ENCODE measurements at regions not wholly inside any gene's neighbourhood (a gene's known extent, or its start where the extent isn't known, plus 50 kb on each side); places are given as distances from the start of the nearest gene placed in this dataset.

DNA sequence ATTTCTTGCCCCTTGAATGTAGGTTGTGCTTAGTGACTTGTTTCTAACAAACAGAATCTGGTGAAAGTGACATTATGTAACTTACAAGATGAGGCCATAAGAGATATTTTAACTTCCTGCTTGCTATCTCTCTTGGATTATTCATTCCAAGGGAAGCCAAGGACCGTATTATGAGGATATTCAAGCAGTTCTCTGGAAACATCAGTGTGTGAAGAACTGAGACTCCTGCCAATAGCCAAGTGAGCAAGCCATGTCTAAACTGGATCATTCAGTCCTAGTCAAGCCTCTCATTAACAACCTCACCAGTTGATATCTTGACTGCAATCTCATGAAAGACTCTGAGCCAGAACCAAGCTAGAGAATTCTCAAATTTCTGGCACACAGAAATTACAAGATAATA, 765.1 kb upstream of the SLC8A1 start:
- Histone ChIP-seq H3K27me3 (ENCODE audit: insufficient read depth, low read length) (no peaks in the 10 kb centered on the region), H3K27ac (ENCODE audit: low read depth, low read length) (no peak overlapping the region), H3K4me3 (ENCODE audit: low read length in 2 of 2) (no peak overlapping the region), H3K36me3 (ENCODE audit: insufficient read depth, low read length) (no peaks in the 10 kb centered on the region), H3K4me1 (ENCODE audit: insufficient read depth, low read length) (no peaks in the 10 kb centered on the region), H3K9me3 (ENCODE audit: control insufficient read depth in 1 of 2, low read length in 2 of 2) (no peaks in the 10 kb centered on the region)
- peaks cover 0 to 1% of the 10 kb centered on the region in 2 donors for H3K27me3 Mint-ChIP-seq
- no peak for DNase-seq
- no peak overlapping the region for H3K4me3 Mint-ChIP-seq
- no peaks in the 10 kb centered on the region for H3K4me1 Mint-ChIP-seq
- H3K9me3 Mint-ChIP-seq: peaks cover 0 to 16% (median 8%) of the 10 kb centered on the region in 8 donors
- H3K36me3 Mint-ChIP-seq: no peaks in the 10 kb centered on the region
- no peak overlapping the region for H3K27ac Mint-ChIP-seq
- POLR2A ChIA-PET (ENCODE audit: partially characterized antibody): no interaction called here
- CTCF ChIA-PET (ENCODE audit: partially characterized antibody): interaction anchor here (0.6 kb wide), 1 partner anchor 41 kb away, joined by 4 read pairs; no protein-coding TSS in a partner anchor
- intact Hi-C loops (cut with micrococcal nuclease): no loop called here

DNA sequence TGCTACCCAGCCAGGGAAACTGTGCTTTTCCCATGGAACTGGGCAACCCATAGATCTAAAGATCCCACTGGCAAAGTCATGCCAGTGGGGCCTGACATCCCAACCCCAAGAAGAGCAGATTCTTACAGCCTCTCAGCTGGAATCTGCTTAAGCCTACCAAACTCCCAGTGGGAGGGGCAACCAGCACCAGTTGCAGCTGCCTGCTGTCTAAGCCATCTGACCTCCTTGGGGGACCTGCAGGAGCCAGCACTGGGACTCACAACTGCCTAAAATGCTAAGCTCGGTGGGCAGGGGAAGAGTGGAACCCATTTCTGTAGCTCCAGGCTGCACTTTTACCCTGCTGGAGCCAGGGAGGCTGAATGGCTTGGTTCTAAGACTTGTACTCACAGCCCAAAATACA, 770.7 kb upstream of the SLC8A1 start:
- no peak overlapping the region for H3K27ac Mint-ChIP-seq
- POLR2A ChIA-PET (ENCODE audit: partially characterized antibody): no interaction called here

DNA sequence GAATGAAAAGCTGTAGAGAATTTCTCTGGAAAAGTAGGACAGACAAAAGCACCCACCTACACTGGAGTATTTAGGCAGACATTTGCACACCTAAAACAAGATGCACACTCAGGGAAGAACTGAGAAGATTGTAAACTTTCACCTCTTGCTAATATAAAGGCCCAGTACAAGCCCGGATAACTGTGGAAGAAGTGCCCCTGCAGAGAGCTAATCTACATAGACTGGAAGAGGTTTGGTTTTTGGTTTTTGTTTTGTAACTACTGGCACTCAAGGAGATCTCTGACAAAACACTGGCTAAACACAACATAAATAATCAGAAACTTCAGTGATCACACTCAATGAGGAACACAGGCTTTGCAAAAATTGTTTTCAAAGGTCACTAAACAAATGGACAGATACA, 782.2 kb upstream of the SLC8A1 start:
- CTCF ChIA-PET (ENCODE audit: partially characterized antibody): no interaction called here

More for the DNA sequence above, 770.7 kb upstream of the SLC8A1 start:
- DNase-seq: no peak
- Histone ChIP-seq H3K4me1 (ENCODE audit: insufficient read depth, low read length) (no peaks in the 10 kb centered on the region), H3K27me3 (ENCODE audit: insufficient read depth, low read length) (no peaks in the 10 kb centered on the region), H3K4me3 (ENCODE audit: low read length in 2 of 2) (no peak overlapping the region), H3K36me3 (ENCODE audit: insufficient read depth, low read length) (no peaks in the 10 kb centered on the region), H3K9me3 (ENCODE audit: control insufficient read depth in 1 of 2, low read length in 2 of 2) (no peaks in the 10 kb centered on the region), H3K27ac (ENCODE audit: low read depth, low read length) (no peak overlapping the region)
- peaks cover 5 to 15% (median 11%) of the 10 kb centered on the region in 8 donors for H3K9me3 Mint-ChIP-seq
- no peaks in the 10 kb centered on the region for H3K4me1 Mint-ChIP-seq
- no peak overlapping the region for H3K4me3 Mint-ChIP-seq
- intact Hi-C loops (cut with micrococcal nuclease): no loop called here
- no peaks in the 10 kb centered on the region for H3K36me3 Mint-ChIP-seq
- no peaks in the 10 kb centered on the region for H3K27me3 Mint-ChIP-seq
- CTCF ChIA-PET (ENCODE audit: partially characterized antibody): interaction anchor here (0.7 kb wide), 1 partner anchor 504 kb away, joined by 4 read pairs; no protein-coding TSS in a partner anchor

DNA sequence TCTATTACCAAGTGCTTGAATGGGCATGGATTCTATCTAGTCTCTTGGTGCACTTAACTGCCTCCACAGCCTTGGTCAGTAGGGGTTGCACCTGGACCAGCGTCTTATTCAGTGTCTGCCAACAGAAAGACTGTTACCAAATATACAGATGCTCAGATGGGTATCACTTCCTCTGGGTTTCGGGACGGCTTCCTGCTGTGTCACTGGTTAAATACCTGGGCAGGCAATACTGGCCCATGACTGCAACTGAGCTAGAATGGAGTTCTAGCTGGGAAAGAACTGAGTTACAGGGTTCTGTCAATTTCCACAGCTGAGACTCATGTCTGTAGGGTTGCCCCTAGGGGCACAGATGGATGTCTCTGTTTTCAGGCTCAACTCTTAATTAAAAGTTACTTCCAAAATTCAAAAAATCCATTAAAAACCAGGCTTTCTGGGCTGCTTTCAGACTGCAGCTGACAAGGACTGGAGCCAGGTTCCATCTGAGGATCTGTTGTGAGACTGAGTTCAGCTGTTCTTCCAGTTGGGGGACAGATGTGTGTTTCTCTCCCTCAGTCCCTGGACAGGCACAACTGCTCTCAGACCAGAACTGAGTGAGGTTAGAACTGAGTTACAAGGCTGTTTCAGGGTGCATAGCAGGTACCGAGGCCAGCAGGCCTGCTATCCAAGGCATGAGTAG, 789.6 kb upstream of the SLC8A1 start:
- Histone ChIP-seq H3K36me3 (ENCODE audit: insufficient read depth, low read length) (no peaks in the 10 kb centered on the region), H3K27me3 (ENCODE audit: insufficient read depth, low read length) (no peaks in the 10 kb centered on the region), H3K4me3 (ENCODE audit: low read length in 2 of 2) (no peak overlapping the region), H3K9me3 (ENCODE audit: control insufficient read depth in 1 of 2, low read length in 2 of 2) (no peaks in the 10 kb centered on the region), H3K27ac (ENCODE audit: low read depth, low read length) (no peak overlapping the region), H3K4me1 (ENCODE audit: insufficient read depth, low read length) (no peaks in the 10 kb centered on the region)
- ChIA-PET CTCF (ENCODE audit: partially characterized antibody) (no interaction called here), POLR2A (ENCODE audit: partially characterized antibody) (no interaction called here)
- DNase-seq: no peak
- Mint-ChIP-seq H3K9me3 (peaks cover 0 to 10% (median 4%) of the 10 kb centered on the region in 8 donors), H3K27me3 (no peaks in the 10 kb centered on the region), H3K4me1 (no peaks in the 10 kb centered on the region), H3K36me3 (no peaks in the 10 kb centered on the region), H3K27ac (no peak overlapping the region), H3K4me3 (no peak overlapping the region)
- intact Hi-C loops (cut with micrococcal nuclease): no loop called here

More for the DNA sequence above, 782.2 kb upstream of the SLC8A1 start:
- no peak for DNase-seq
- Histone ChIP-seq H3K36me3 (ENCODE audit: insufficient read depth, low read length) (no peaks in the 10 kb centered on the region), H3K4me1 (ENCODE audit: insufficient read depth, low read length) (no peaks in the 10 kb centered on the region), H3K9me3 (ENCODE audit: control insufficient read depth in 1 of 2, low read length in 2 of 2) (no peaks in the 10 kb centered on the region), H3K4me3 (ENCODE audit: low read length in 2 of 2) (no peak overlapping the region), H3K27ac (ENCODE audit: low read depth, low read length) (no peak overlapping the region), H3K27me3 (ENCODE audit: insufficient read depth, low read length) (no peaks in the 10 kb centered on the region)
- POLR2A ChIA-PET (ENCODE audit: partially characterized antibody): no interaction called here
- H3K4me3 Mint-ChIP-seq: no peak overlapping the region
- H3K36me3 Mint-ChIP-seq: no peaks in the 10 kb centered on the region
- H3K27me3 Mint-ChIP-seq: no peaks in the 10 kb centered on the region
- intact Hi-C loops (cut with micrococcal nuclease): no loop called here
- no peak overlapping the region for H3K27ac Mint-ChIP-seq
- H3K9me3 Mint-ChIP-seq: peaks cover 4 to 36% (median 12%) of the 10 kb centered on the region in 8 donors
- no peaks in the 10 kb centered on the region for H3K4me1 Mint-ChIP-seq

DNA sequence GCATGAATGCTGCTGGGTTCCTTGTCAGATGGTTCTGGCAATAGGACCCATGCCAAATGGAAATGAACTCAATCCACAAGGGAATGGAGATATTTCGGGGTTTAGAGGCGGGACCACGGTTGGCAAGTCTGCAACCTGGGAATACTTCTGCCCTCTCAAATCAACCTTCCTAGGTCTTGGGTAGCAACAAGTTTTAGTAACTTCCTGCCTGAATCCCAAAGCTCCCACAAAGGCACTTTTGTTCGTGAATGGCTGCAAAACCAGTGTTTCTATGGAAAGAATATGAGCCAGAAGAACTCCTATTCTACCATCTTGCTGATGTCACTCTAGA, 790.1 kb upstream of the SLC8A1 start:
- DNase-seq: no peak
- Histone ChIP-seq H3K4me3 (ENCODE audit: low read length in 2 of 2) (no peak overlapping the region), H3K36me3 (ENCODE audit: insufficient read depth, low read length) (no peaks in the 10 kb centered on the region), H3K27me3 (ENCODE audit: insufficient read depth, low read length) (no peaks in the 10 kb centered on the region), H3K9me3 (ENCODE audit: control insufficient read depth in 1 of 2, low read length in 2 of 2) (no peaks in the 10 kb centered on the region), H3K4me1 (ENCODE audit: insufficient read depth, low read length) (no peaks in the 10 kb centered on the region), H3K27ac (ENCODE audit: low read depth, low read length) (no peak overlapping the region)
- Mint-ChIP-seq H3K4me1 (no peaks in the 10 kb centered on the region), H3K4me3 (no peak overlapping the region), H3K9me3 (peaks cover 0 to 10% (median 4%) of the 10 kb centered on the region in 8 donors), H3K27ac (no peak overlapping the region), H3K36me3 (no peaks in the 10 kb centered on the region), H3K27me3 (no peaks in the 10 kb centered on the region)
- intact Hi-C loops (cut with micrococcal nuclease): no loop called here
- POLR2A ChIA-PET (ENCODE audit: partially characterized antibody): no interaction called here
- CTCF ChIA-PET (ENCODE audit: partially characterized antibody): no interaction called here

DNA sequence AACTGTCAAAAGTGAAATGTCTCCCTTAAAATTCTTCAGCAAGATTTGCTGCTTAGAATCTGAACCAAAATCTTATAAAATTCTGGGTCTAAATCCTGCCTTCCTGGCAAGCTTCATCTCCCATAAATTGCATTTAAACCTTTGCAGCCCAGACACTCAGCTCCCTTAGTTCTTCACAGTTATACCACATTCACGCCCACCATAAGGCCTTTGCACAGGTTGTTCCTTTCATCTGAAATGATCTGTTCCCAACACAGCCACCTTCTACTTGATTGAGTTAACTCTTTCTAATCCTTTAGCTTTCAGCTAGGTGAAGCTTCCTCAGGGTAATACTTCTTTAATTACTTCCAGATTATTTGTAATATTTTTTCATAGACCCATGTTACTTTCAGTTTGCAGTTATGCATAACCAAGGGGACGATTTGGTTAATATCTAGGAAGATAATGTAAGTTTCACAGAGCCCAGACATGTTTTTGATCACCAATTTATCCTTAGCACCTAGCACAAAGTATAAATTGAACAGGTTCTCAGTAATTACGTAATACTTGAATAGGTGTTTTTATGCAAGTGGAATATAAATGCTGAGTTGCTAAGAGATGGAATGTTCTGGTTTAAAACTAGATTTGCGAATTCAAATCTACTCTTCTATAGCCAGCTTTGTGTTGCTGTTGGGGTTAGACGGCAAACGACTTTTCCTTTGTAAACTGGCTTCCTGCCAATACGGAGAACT, 779.7 kb upstream of the PKDCC start:
- Mint-ChIP-seq H3K36me3 (no peaks in the 10 kb centered on the region), H3K4me3 (no peak overlapping the region), H3K4me1 (no peaks in the 10 kb centered on the region), H3K9me3 (peaks cover 0 to 10% (median 0%) of the 10 kb centered on the region in 8 donors), H3K27me3 (no peaks in the 10 kb centered on the region), H3K27ac (no peak overlapping the region)
- intact Hi-C loops (cut with micrococcal nuclease): no loop called here
- no peaks in the 10 kb centered on the region for H3K27me3 ChIP-seq (ENCODE audit: insufficient read depth, low read length)
- no peaks in the 10 kb centered on the region for H3K9me3 ChIP-seq (ENCODE audit: control insufficient read depth in 1 of 2, low read length in 2 of 2)
- H3K36me3 ChIP-seq (ENCODE audit: insufficient read depth, low read length): no peaks in the 10 kb centered on the region
- no peak overlapping the region for H3K4me3 ChIP-seq (ENCODE audit: low read length in 2 of 2)
- no peak for DNase-seq
- CTCF ChIA-PET (ENCODE audit: partially characterized antibody): no interaction called here
- POLR2A ChIA-PET (ENCODE audit: partially characterized antibody): no interaction called here
- no peaks in the 10 kb centered on the region for H3K4me1 ChIP-seq (ENCODE audit: insufficient read depth, low read length)
- H3K27ac ChIP-seq (ENCODE audit: low read depth, low read length): no peak overlapping the region

DNA sequence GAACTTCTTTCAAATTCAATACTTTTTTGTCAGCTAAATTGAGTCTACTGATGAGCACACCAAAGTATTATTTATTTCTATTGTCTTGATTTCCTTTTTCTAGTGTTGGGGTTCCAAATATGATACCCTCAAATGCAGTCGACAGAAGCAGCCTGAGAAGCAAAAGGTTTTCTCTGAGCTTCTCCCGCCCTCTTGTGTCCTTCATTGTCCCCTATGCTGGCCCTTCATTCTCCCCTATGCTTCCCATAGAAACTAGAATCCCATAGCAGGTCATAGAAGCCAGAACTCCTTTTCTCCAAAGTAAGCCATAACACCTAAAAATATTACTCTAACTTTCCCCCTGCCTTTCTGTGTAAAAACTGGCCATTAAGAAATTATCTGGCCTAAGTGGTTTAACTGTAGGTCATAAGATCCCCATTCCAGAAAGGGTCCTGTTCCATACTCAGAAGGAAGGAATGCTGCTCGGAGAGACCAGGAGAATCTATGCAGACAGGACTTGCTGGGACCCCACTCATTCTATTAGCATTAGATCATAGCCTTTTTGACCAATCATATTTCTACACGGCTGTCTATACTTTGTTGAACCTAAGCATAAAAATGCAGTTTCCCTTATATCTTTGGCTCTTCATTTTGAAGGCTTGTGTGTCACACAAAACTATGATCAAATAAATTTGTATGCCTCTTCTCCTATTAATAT, 764.6 kb upstream of the PKDCC start:
- intact Hi-C loops (cut with micrococcal nuclease): no loop called here
- H3K4me3 Mint-ChIP-seq: no peak overlapping the region
- Histone ChIP-seq H3K27me3 (ENCODE audit: insufficient read depth, low read length) (no peaks in the 10 kb centered on the region), H3K4me1 (ENCODE audit: insufficient read depth, low read length) (no peaks in the 10 kb centered on the region), H3K4me3 (ENCODE audit: low read length in 2 of 2) (no peak overlapping the region), H3K9me3 (ENCODE audit: control insufficient read depth in 1 of 2, low read length in 2 of 2) (no peaks in the 10 kb centered on the region), H3K27ac (ENCODE audit: low read depth, low read length) (no peak overlapping the region), H3K36me3 (ENCODE audit: insufficient read depth, low read length) (no peaks in the 10 kb centered on the region)
- H3K27me3 Mint-ChIP-seq: no peaks in the 10 kb centered on the region
- POLR2A ChIA-PET (ENCODE audit: partially characterized antibody): no interaction called here
- H3K27ac Mint-ChIP-seq: no peak overlapping the region
- CTCF ChIA-PET (ENCODE audit: partially characterized antibody): no interaction called here
- H3K9me3 Mint-ChIP-seq: peaks cover 2 to 9% (median 3%) of the 10 kb centered on the region in 8 donors
- no peaks in the 10 kb centered on the region for H3K4me1 Mint-ChIP-seq
- no peaks in the 10 kb centered on the region for H3K36me3 Mint-ChIP-seq
- DNase-seq: no peak

Data from CD4-positive, alpha-beta memory T cell (primary cell).